ENCODE measurements at regions not wholly inside any gene's neighbourhood (a gene's known extent, or its start where the extent isn't known, plus 50 kb on each side); places are given as distances from the start of the nearest gene placed in this dataset.

GRCh38 chr11:112417339-112417738, 156.7 kb upstream of the PLET1 start:
- Mint-ChIP-seq H3K4me3 (no peak overlapping the region), H3K27me3 (ENCODE audit: low read depth, poor library complexity) (peaks cover 34% of the 10 kb centered on the region), H3K27ac (no peak overlapping the region), H3K36me3 (ENCODE audit: low read depth) (peaks cover 6% of the 10 kb centered on the region), H3K4me1 (no peaks in the 10 kb centered on the region), H3K9me3 (peaks cover 36% of the 10 kb centered on the region)
- no peak for TF ChIP-seq CTCF (IDR thresholded peaks at IDR 0.05)
- no peak for DNase-seq

GRCh38 chr11:112418438-112418837, 157.8 kb upstream of the PLET1 start:
- no peak overlapping the region for H3K4me3 Mint-ChIP-seq
- H3K9me3 Mint-ChIP-seq: peaks cover 26% of the 10 kb centered on the region
- H3K36me3 Mint-ChIP-seq (ENCODE audit: low read depth): peaks cover 6% of the 10 kb centered on the region
- TF ChIP-seq CTCF (IDR thresholded peaks at IDR 0.05): no peak
- peaks cover under 1% of the 10 kb centered on the region for H3K4me1 Mint-ChIP-seq
- no peak for DNase-seq
- no peak overlapping the region for H3K27ac Mint-ChIP-seq
- peaks cover 38% of the 10 kb centered on the region for H3K27me3 Mint-ChIP-seq (ENCODE audit: low read depth, poor library complexity)

- Mint-ChIP-seq H3K4me3 (no peak overlapping the region), H3K9me3 (peaks cover 9% of the 10 kb centered on the region), H3K4me1 (peaks cover 11% of the 10 kb centered on the region), H3K36me3 (ENCODE audit: low read depth) (no peaks in the 10 kb centered on the region), H3K27ac (no peak overlapping the region), H3K27me3 (ENCODE audit: low read depth, poor library complexity) (peaks cover 27% of the 10 kb centered on the region)
- no peak for DNase-seq
- TF ChIP-seq CTCF (IDR thresholded peaks at IDR 0.05): no peak
Observed at GRCh38 chr11:112421879-112422278, 161.2 kb upstream of the PLET1 start.

- Mint-ChIP-seq H3K4me1 (peaks cover 11% of the 10 kb centered on the region), H3K4me3 (no peak overlapping the region), H3K36me3 (ENCODE audit: low read depth) (no peaks in the 10 kb centered on the region), H3K9me3 (peaks cover 38% of the 10 kb centered on the region), H3K27me3 (ENCODE audit: low read depth, poor library complexity) (peaks cover 16% of the 10 kb centered on the region), H3K27ac (no peak overlapping the region)
- no peak for TF ChIP-seq CTCF (IDR thresholded peaks at IDR 0.05)
- DNase-seq: no peak
Observed at GRCh38 chr11:112425121-112425520, 164.5 kb upstream of the PLET1 start.

GRCh38 chr11:112437096-112437495, 176.4 kb upstream of the PLET1 start:
- H3K4me1 Mint-ChIP-seq: no peaks in the 10 kb centered on the region
- peaks cover 10% of the 10 kb centered on the region for H3K36me3 Mint-ChIP-seq (ENCODE audit: low read depth)
- peaks cover 8% of the 10 kb centered on the region for H3K27me3 Mint-ChIP-seq (ENCODE audit: low read depth, poor library complexity)
- TF ChIP-seq CTCF (IDR thresholded peaks at IDR 0.05): no peak
- no peak overlapping the region for H3K27ac Mint-ChIP-seq
- H3K9me3 Mint-ChIP-seq: peaks cover 51% of the 10 kb centered on the region
- DNase-seq: no peak
- no peak overlapping the region for H3K4me3 Mint-ChIP-seq

- H3K4me3 Mint-ChIP-seq: no peak overlapping the region
- no peak for TF ChIP-seq CTCF (IDR thresholded peaks at IDR 0.05)
- no peak for DNase-seq
- H3K9me3 Mint-ChIP-seq: peaks cover 40% of the 10 kb centered on the region
- no peaks in the 10 kb centered on the region for H3K27me3 Mint-ChIP-seq (ENCODE audit: low read depth, poor library complexity)
- H3K36me3 Mint-ChIP-seq (ENCODE audit: low read depth): peaks cover 10% of the 10 kb centered on the region
- no peaks in the 10 kb centered on the region for H3K4me1 Mint-ChIP-seq
- no peak overlapping the region for H3K27ac Mint-ChIP-seq
Observed at GRCh38 chr11:112439614-112440013, 179.0 kb upstream of the PLET1 start.

Data from nephron progenitor cell (in vitro differentiated cells).